Bronchial epithelial cell (primary cell): ENCODE measurements at regions not wholly inside any gene's neighbourhood (a gene's known extent, or its start where the extent isn't known, plus 50 kb on each side); places are given as distances from the start of the nearest gene placed in this dataset.
A peak's percentile ranks its signal among the peaks of the same experiment; 100 is the strongest.

Source experiments
- DNase-seq: peaks from one replicate; pipeline ENCODE4 v3.0.0-alpha.2; 2010; ENCODE audit warnings: low read depth
- FAIRE-seq: peaks from 2 replicates; lab custom pipeline; 2011; peaks lifted over from hg19 to GRCh38; lab: Jason Lieb, UNC
- H3K27me3 ChIP-seq: 2 replicates; pipeline ENCODE4 v1.5.1; 2011; ENCODE audit warnings: low read length; ENCODE audit not compliant: control insufficient read depth, insufficient read depth
- H3K36me3 ChIP-seq: 2 replicates; pipeline ENCODE4 v1.5.1; 2011; ENCODE audit warnings: low read length; ENCODE audit not compliant: control insufficient read depth, insufficient read depth
- H3K4me3 ChIP-seq: 2 replicates; pipeline ENCODE4 v1.5.1; 2011; ENCODE audit warnings: mild to moderate bottlenecking, low read depth, low read length, control low read depth
- TF ChIP-seq, protein P1 (sequence below): IDR thresholded peaks from 2 replicates; pipeline ENCODE4 v1.5.1; 2011; ENCODE audit warnings: mild to moderate bottlenecking, moderate library complexity, low read length, control low read depth, inconsistent platforms; ENCODE audit not compliant: insufficient read depth, severe bottlenecking

DNA sequence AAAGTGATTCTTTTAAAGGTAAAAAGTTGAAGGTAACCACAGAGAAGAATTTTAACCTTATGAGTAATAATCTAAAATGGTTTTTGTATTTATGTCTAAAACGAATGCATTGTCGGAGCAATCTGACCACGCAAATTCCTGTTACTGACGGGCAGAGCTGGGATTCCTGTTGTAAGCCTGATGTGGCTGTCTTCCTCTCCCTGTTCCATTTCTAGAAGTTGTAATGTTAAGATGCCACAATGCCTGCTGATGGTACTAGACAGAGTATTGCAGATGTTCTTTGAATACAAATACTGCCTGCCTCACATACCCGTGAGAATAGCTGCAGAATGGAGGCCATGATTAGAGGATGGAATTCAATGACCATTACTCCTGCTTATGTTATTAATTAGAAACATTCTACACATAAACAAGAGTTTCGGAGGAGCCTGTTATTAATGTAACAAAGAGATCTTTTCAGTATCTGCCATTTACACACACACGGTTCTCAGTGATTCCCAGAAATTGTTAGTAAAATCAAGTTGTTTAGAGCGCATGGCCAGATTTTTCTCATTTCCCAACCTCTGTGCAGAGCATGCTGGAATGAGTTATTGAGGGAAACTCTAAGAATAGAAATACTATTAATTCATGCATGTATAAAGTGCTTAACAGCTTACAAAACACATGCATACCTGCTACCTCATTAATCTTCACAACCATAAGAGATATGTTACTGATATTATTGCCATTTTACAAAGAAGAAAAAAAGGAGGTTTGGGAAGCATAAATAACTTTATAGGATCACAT, 196.8 kb downstream of the PTN start:
- no peaks in the 10 kb centered on the region for H3K27me3 ChIP-seq
- no peak for DNase-seq
- FAIRE-seq: no peak

DNA sequence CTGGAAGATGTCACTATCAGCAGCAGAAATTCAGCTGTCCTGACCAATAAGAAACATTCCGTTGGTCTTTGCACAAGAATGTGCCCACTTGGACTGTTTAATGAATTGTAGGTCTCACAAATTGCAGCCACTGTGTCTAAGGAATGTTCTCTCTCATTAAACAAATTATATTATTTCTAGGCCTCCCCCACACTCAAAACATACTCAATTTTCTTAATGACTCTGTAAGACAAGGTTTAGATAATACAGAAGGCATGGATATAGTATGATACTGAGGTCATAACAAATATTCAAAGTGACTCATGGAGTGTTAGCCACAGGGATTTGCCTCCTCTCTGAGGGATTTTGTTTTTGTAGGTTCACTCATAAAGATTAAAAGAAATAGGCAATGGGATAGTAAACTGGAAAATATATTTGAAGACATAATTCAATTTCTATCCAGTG, 197.5 kb downstream of the PTN start:
- TF ChIP-seq, protein P1, sequence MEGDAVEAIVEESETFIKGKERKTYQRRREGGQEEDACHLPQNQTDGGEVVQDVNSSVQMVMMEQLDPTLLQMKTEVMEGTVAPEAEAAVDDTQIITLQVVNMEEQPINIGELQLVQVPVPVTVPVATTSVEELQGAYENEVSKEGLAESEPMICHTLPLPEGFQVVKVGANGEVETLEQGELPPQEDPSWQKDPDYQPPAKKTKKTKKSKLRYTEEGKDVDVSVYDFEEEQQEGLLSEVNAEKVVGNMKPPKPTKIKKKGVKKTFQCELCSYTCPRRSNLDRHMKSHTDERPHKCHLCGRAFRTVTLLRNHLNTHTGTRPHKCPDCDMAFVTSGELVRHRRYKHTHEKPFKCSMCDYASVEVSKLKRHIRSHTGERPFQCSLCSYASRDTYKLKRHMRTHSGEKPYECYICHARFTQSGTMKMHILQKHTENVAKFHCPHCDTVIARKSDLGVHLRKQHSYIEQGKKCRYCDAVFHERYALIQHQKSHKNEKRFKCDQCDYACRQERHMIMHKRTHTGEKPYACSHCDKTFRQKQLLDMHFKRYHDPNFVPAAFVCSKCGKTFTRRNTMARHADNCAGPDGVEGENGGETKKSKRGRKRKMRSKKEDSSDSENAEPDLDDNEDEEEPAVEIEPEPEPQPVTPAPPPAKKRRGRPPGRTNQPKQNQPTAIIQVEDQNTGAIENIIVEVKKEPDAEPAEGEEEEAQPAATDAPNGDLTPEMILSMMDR: no peak
- FAIRE-seq: no peak
- peak; percentile 66 for DNase-seq
- Histone ChIP-seq H3K4me3 (no peak overlapping the region), H3K36me3 (no peaks in the 10 kb centered on the region), H3K27me3 (no peaks in the 10 kb centered on the region)

More for the DNA sequence above, 196.8 kb downstream of the PTN start:
- no peaks in the 10 kb centered on the region for H3K36me3 ChIP-seq
- TF ChIP-seq, protein P1: no peak
- H3K4me3 ChIP-seq: no peak overlapping the region

DNA sequence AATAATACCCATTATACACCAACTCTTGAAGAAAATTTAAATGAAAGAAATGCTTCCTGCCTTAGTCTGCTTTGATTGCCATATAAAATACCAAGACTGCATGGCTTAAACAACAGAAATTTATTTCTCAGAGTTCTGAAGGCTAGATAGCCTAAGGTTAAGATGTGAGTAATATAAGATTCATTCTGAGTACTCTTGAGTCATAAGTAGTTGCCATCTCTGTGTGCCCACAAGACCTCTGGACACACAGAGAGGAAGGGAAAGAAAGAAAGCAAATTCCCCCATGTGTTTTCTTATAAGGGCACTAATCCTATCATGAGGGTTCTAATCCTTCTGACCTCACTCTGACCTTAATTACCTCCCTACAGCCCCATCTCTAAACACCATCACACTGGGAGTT, 201.2 kb downstream of the PTN start:
- DNase-seq (peak; percentile 96), FAIRE-seq (no peak)
- Histone ChIP-seq H3K4me3 (no peak overlapping the region), H3K36me3 (no peaks in the 10 kb centered on the region), H3K27me3 (no peaks in the 10 kb centered on the region)
- TF ChIP-seq, protein P1: no peak

DNA sequence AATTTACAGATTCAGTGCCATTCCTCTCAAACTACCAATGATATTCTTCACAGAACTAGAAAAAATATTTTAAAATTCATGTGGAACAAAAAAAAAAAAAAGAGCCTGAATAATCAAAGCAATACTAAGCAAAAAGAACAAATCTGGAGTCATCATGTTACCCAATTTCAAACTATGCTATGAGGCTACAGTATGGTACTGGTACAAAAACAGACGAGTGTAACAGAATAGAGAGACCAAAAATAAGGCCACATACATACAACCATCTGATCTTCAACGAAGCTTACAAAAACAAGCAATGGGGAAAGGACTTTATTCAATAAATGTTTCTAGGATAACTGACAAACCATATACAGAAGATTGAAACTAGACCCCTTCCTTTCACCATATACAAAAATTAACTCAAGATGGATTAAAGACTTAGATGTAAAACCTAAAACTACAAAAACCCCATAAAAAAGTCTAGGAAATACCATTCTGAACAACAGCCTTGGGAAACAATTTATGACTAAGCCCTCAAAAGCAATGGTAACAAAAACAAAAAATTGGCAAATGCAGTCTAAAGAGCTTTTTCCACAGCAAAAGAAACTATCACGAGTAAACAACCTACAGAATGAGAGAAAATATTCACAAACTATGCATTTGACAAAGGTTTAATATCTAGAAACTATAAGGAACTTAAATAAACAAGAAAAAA, 207.7 kb downstream of the PTN start:
- no peak for FAIRE-seq

DNA sequence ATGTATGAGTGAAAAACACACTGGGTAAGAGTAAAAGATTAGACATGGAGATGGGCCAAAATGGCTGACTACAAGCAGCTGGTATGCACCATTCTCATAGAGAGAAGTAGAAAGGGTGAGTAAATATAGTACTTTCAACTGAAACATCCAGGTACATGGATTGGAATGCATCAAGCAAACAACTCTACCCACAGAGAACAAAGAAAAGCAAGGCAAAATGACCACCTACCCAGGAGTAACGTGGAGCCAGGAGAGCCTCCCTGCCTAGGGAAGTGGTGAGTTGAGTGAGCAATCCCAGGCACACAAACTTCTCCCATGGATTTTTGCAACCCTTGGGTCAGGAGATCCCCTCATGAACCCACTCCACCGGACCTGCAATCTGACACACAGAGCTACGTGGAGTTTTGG, 212.8 kb downstream of the PTN start:
- no peaks in the 10 kb centered on the region for H3K27me3 ChIP-seq
- peak; percentile 96 for FAIRE-seq
- DNase-seq: peak; percentile 99

More for the DNA sequence above, 207.7 kb downstream of the PTN start:
- Histone ChIP-seq H3K36me3 (no peaks in the 10 kb centered on the region), H3K4me3 (no peak overlapping the region), H3K27me3 (no peaks in the 10 kb centered on the region)
- TF ChIP-seq, protein P1: no peak
- no peak for DNase-seq

More for the DNA sequence above, 212.8 kb downstream of the PTN start:
- H3K36me3 ChIP-seq: no peaks in the 10 kb centered on the region
- TF ChIP-seq, protein P1: no peak
- H3K4me3 ChIP-seq: no peak overlapping the region
